H1 (cell line): ENCODE measurements at regions not wholly inside any gene's neighbourhood (a gene's known extent, or its start where the extent isn't known, plus 50 kb on each side); places are given as distances from the start of the nearest gene placed in this dataset.

Experiments
- CTCF ChIA-PET: fragments of 300-600 bp; sonication (Branson Sonifier 250); formaldehyde crosslinking; loops from one replicate; lab custom pipeline; 2021; ENCODE audit not compliant: partially characterized antibody; lab: Charles Lee
- POLR2A ChIA-PET: fragments of 300-600 bp; sonication (Branson Sonifier 250); formaldehyde crosslinking; loops from one replicate; lab custom pipeline; 2021; ENCODE audit warnings: inconsistent platforms; ENCODE audit not compliant: partially characterized antibody; lab: Charles Lee
- DNase-seq, 2 experiments: peaks; one replicate each; pipeline versions ENCODE4 v3.0.0 to v3.0.0-alpha.2; 2010 to 2022; ENCODE audit warnings: low spot score in 2 of 2, low read depth in 1 of 2, mixed read lengths in 1 of 2
- FAIRE-seq: peaks from 2 replicates; lab custom pipeline; 2011; peaks lifted over from hg19 to GRCh38; lab: Jason Lieb, UNC
- H2AFZ ChIP-seq: 2 replicates; pipeline ENCODE4 v1.8.1; 2012; ENCODE audit warnings: low read length, inconsistent platforms
- H2AK5ac ChIP-seq: 2 replicates; pipeline ENCODE4 v1.6.1; 2013; ENCODE audit warnings: low read depth, low read length
- H2BK120ac ChIP-seq: replicated peaks from 2 replicates; pipeline ENCODE3; 2013; ENCODE audit warnings: low read depth, low read length, inconsistent platforms
- H2BK12ac ChIP-seq: 2 replicates; pipeline ENCODE4 v1.6.1; 2013; ENCODE audit warnings: low read depth, low read length
- H2BK15ac ChIP-seq: 2 replicates; pipeline ENCODE4 v1.6.1; 2013; ENCODE audit warnings: low read length
- H2BK20ac ChIP-seq: 2 replicates; pipeline ENCODE4 v1.6.1; 2013; ENCODE audit warnings: low read length
- H2BK5ac ChIP-seq: 2 replicates; pipeline ENCODE4 v1.6.1; 2013; ENCODE audit warnings: low read depth, low read length
- H3K14ac ChIP-seq: 2 replicates; pipeline ENCODE4 v1.6.1; 2013; ENCODE audit warnings: inconsistent platforms; ENCODE audit not compliant: insufficient read length
- H3K18ac ChIP-seq: 2 replicates; pipeline ENCODE4 v1.6.1; 2013; ENCODE audit warnings: low read length; ENCODE audit errors: extremely low read depth
- H3K23ac ChIP-seq: 2 replicates; pipeline ENCODE4 v1.6.1; 2013; ENCODE audit warnings: inconsistent platforms; ENCODE audit not compliant: insufficient read length
- H3K23me2 ChIP-seq: 2 replicates; pipeline ENCODE4 v1.6.1; 2013; ENCODE audit warnings: low read depth, low read length
- H3K27ac ChIP-seq: 2 replicates; pipeline ENCODE4 v1.6.1; 2011; ENCODE audit warnings: low read depth, low read length, inconsistent platforms
- H3K27me3 ChIP-seq, 4 experiments: replicated peaks in 1 of 4; 1 replicate in 1 of 4; 2 replicates in 3 of 4; pipeline versions ENCODE4 v1.6.1 to v1.8.1; 2011 to 2013; ENCODE audit warnings: low read length in 3 of 4, mild to moderate bottlenecking in 3 of 4, inconsistent platforms in 2 of 4, mixed read lengths in 2 of 4, moderate library complexity in 1 of 4; ENCODE audit not compliant: control insufficient read depth in 3 of 4, insufficient read depth in 3 of 4; ENCODE audit errors: extremely low read depth in 1 of 4
- H3K36me3 ChIP-seq, 4 experiments: 2 replicates each; pipeline versions ENCODE4 v1.6.1 to v1.8.1; 2011 to 2013; ENCODE audit warnings: mild to moderate bottlenecking in 4 of 4, low read length in 3 of 4, moderate library complexity in 2 of 4, control low read depth in 1 of 4, inconsistent platforms in 1 of 4; ENCODE audit not compliant: insufficient read depth in 4 of 4, control insufficient read depth in 2 of 4
- H3K4ac ChIP-seq: replicated peaks from 2 replicates; pipeline ENCODE3; 2013; ENCODE audit warnings: low read length, low read depth, mixed read lengths, inconsistent platforms; ENCODE audit not compliant: insufficient read length
- H3K4me1 ChIP-seq, 4 experiments: replicated peaks in 1 of 4; 1 replicate in 1 of 4; 2 replicates in 3 of 4; pipeline versions ENCODE4 v1.6.1 to v1.8.1; 2011 to 2013; ENCODE audit warnings: low read length in 3 of 4, inconsistent platforms in 2 of 4, mixed read lengths in 1 of 4; ENCODE audit not compliant: insufficient read depth in 4 of 4, control insufficient read depth in 3 of 4
- H3K4me2 ChIP-seq, 2 experiments: 2 replicates each; pipeline versions ENCODE4 v1.6.1 to v1.8.1; 2011 to 2013; ENCODE audit warnings: low read depth in 2 of 2, low read length in 2 of 2, control low read depth in 1 of 2, inconsistent platforms in 1 of 2, mild to moderate bottlenecking in 1 of 2; ENCODE audit not compliant: insufficient read depth in 1 of 2
- H3K4me3 ChIP-seq, 4 experiments: fragments of 200-600, 300-600 bp in 1 of 4; sonication (generic), shearing (Covaris generic), sonication (Bioruptor Twin) in 1 of 4; 2 replicates each; pipeline versions ENCODE4 v1.5.1 to v1.8.1; 2011 to 2016; ENCODE audit warnings: low read length in 4 of 4, low read depth in 3 of 4, control low read depth in 2 of 4, inconsistent platforms in 2 of 4, mild to moderate bottlenecking in 2 of 4, mixed read lengths in 1 of 4, moderate library complexity in 1 of 4; ENCODE audit not compliant: insufficient read depth in 2 of 4; ENCODE audit errors: extremely low read depth in 1 of 4
- H3K56ac ChIP-seq: replicated peaks from 2 replicates; pipeline ENCODE3; 2013; ENCODE audit warnings: low read depth, mild to moderate bottlenecking, mixed read lengths, low read length, inconsistent platforms; ENCODE audit not compliant: insufficient read length
- H3K79me1 ChIP-seq: 2 replicates; pipeline ENCODE4 v1.6.1; 2013; ENCODE audit warnings: low read depth, low read length, control low read depth
- H3K79me2 ChIP-seq, 2 experiments: 2 replicates each; pipeline versions ENCODE4 v1.6.1 to v1.8.1; 2012 to 2013; ENCODE audit warnings: low read length in 2 of 2, mild to moderate bottlenecking in 2 of 2, inconsistent platforms in 1 of 2; ENCODE audit not compliant: insufficient read depth in 2 of 2, control insufficient read depth in 1 of 2
- H3K9ac ChIP-seq, 4 experiments: replicated peaks in 1 of 4; 1 replicate in 1 of 4; 2 replicates in 3 of 4; pipeline versions ENCODE4 v1.6.1 to v1.8.1; 2011 to 2013; ENCODE audit warnings: low read depth in 3 of 4, low read length in 3 of 4, control low read depth in 2 of 4, mild to moderate bottlenecking in 2 of 4, moderate library complexity in 2 of 4, inconsistent platforms in 1 of 4; ENCODE audit errors: extremely low read depth in 1 of 4
- H3K9me3 ChIP-seq, 2 experiments: 2 replicates each; pipeline versions ENCODE4 v1.6.1 to v1.8.1; 2012 to 2013; ENCODE audit warnings: mild to moderate bottlenecking in 2 of 2, moderate library complexity in 2 of 2, control low read depth in 1 of 2, inconsistent platforms in 1 of 2, low read depth in 1 of 2, low read length in 1 of 2, mixed read lengths in 1 of 2; ENCODE audit not compliant: insufficient read depth in 2 of 2
- H4K20me1 ChIP-seq, 2 experiments: replicated peaks in 1 of 2; 2 replicates each; pipeline versions ENCODE3 to v1.8.1; 2011 to 2013; ENCODE audit warnings: inconsistent platforms in 2 of 2, low read length in 2 of 2, mild to moderate bottlenecking in 1 of 2; ENCODE audit not compliant: insufficient read depth in 2 of 2, control insufficient read depth in 1 of 2
- H4K5ac ChIP-seq: 2 replicates; pipeline ENCODE4 v1.6.1; 2013; ENCODE audit warnings: low read length, low read depth, mixed read lengths, inconsistent platforms; ENCODE audit not compliant: insufficient read length
- H4K8ac ChIP-seq: 2 replicates; pipeline ENCODE4 v1.8.0; 2013; ENCODE audit warnings: mild to moderate bottlenecking, moderate library complexity, low read length, inconsistent platforms; ENCODE audit not compliant: insufficient read depth; ENCODE audit errors: extremely low read depth
- H4K91ac ChIP-seq: replicated peaks from 2 replicates; pipeline ENCODE3; 2013; ENCODE audit warnings: low read length, mixed read lengths, inconsistent platforms; ENCODE audit not compliant: insufficient read length
- CHD2 ChIP-seq: IDR thresholded peaks from 2 replicates; pipeline ENCODE4 v1.6.1; 2012; ENCODE audit warnings: low read length, improper control_type of control experiment
- CTBP2 ChIP-seq: IDR thresholded peaks from 2 replicates; pipeline ENCODE4 v1.7.0; 2011; ENCODE audit warnings: borderline replicate concordance, mild to moderate bottlenecking, moderate library complexity, mixed read lengths, low read length; ENCODE audit not compliant: insufficient read depth, insufficient read length
- EP300 ChIP-seq, 2 experiments: IDR thresholded peaks; 1 replicate in 1 of 2; 2 replicates in 1 of 2; pipeline ENCODE4 v1.6.1; 2011 to 2012; ENCODE audit warnings: low read depth in 2 of 2, low read length in 2 of 2, mild to moderate bottlenecking in 2 of 2, borderline replicate concordance in 1 of 2, inconsistent platforms in 1 of 2, moderate library complexity in 1 of 2
- KDM1A ChIP-seq: fragments of 200-600, 300-600 bp; sonication (generic); IDR thresholded peaks from 2 replicates; pipeline ENCODE4 v1.7.1; 2016; ENCODE audit warnings: mild to moderate bottlenecking, low read length, borderline replicate concordance
- POLR2AphosphoS5 ChIP-seq: IDR thresholded peaks from 2 replicates; pipeline ENCODE4 v1.6.1; 2011; ENCODE audit warnings: low read depth, low read length
- RBBP5 ChIP-seq: IDR thresholded peaks from 2 replicates; pipeline ENCODE4 v1.7.1; 2012; ENCODE audit warnings: low read depth, mild to moderate bottlenecking, inconsistent platforms, low read length, moderate library complexity, borderline replicate concordance

- Histone ChIP-seq H3K4me2 (no peak overlapping the region), H2AFZ (peak overlapping the region; percentile 56; the same call in 1 of the 2 replicates)
- no peak for FAIRE-seq
Observed at GRCh38 chr10:64173826-64174225, 652.6 kb downstream of the REEP3 start.

More at GRCh38 chr10:64173826-64174225, 652.6 kb downstream of the REEP3 start:
- no peak overlapping the region for H3K14ac ChIP-seq
- no peaks in the 10 kb centered on the region for H3K4me1 ChIP-seq
- H2BK5ac ChIP-seq: no peak overlapping the region
- no peak overlapping the region for H2AK5ac ChIP-seq
- no peaks in the 10 kb centered on the region for H3K79me1 ChIP-seq
- H3K27ac ChIP-seq: no peak overlapping the region
- no peaks in the 10 kb centered on the region for H3K27me3 ChIP-seq
- H4K91ac ChIP-seq: no peak overlapping the region
- H2BK12ac ChIP-seq: no peak overlapping the region
- no peak overlapping the region for H2BK120ac ChIP-seq
- H4K20me1 ChIP-seq: no peaks in the 10 kb centered on the region
- TF ChIP-seq EP300 (IDR thresholded peaks at IDR 0.05; ENCODE audit: borderline replicate concordance in 1 of 2, low read depth in 2 of 2, low read length in 2 of 2): no peak
- no peak for TF ChIP-seq KDM1A
- TF ChIP-seq CHD2: no peak
- no peak for TF ChIP-seq RBBP5
- TF ChIP-seq POLR2AphosphoS5: no peak
- no peak for TF ChIP-seq CTBP2
- no peak overlapping the region for H2BK20ac ChIP-seq
- H3K56ac ChIP-seq: no peak overlapping the region
- H3K36me3 ChIP-seq: no peaks in the 10 kb centered on the region
- DNase-seq: no peak
- no peaks in the 10 kb centered on the region for H3K9me3 ChIP-seq
- H3K23ac ChIP-seq: no peak overlapping the region
- H2BK15ac ChIP-seq: no peak overlapping the region
- H3K9ac ChIP-seq: no peak overlapping the region
- no peak overlapping the region for H3K4me3 ChIP-seq
- CTCF ChIA-PET: no interaction called here
- no peak overlapping the region for H4K8ac ChIP-seq
- no peaks in the 10 kb centered on the region for H3K23me2 ChIP-seq
- POLR2A ChIA-PET: no interaction called here
- H3K79me2 ChIP-seq: no peaks in the 10 kb centered on the region
- H4K5ac ChIP-seq: no peak overlapping the region
- H3K18ac ChIP-seq: no peak overlapping the region
- H3K4ac ChIP-seq: no peak overlapping the region
